ENCODE measurements at regions not wholly inside any gene's neighbourhood (a gene's known extent, or its start where the extent isn't known, plus 50 kb on each side); places are given as distances from the start of the nearest gene placed in this dataset.

- DNase-seq = peak in 1 of 3 experiments; percentile 32
Observed at GRCh38 chr9:13587571-13587970, 308.1 kb upstream of the MPDZ start.

- DNase-seq = peak in 1 of 3 experiments; percentile 14
Observed at GRCh38 chr9:13586587-13587374, 307.3 kb upstream of the MPDZ start.

- no peak for DNase-seq
Observed at GRCh38 chr9:13580760-13581159, 301.3 kb upstream of the MPDZ start.

- DNase-seq = no peak
Observed at GRCh38 chr9:13580131-13580530, 300.6 kb upstream of the MPDZ start.

GRCh38 chr9:13576101-13576500, 296.6 kb upstream of the MPDZ start:
- no peak for DNase-seq

GRCh38 chr9:13575558-13575957, 296.1 kb upstream of the MPDZ start:
- no peak for DNase-seq

- DNase-seq = no peak
Observed at GRCh38 chr9:13570068-13570974, 290.8 kb upstream of the MPDZ start.

GRCh38 chr9:13569602-13570067, 290.1 kb upstream of the MPDZ start:
- no peak for DNase-seq

- peak in 2 of 3 experiments; percentile 16 to 32 for DNase-seq
Observed at GRCh38 chr9:13568841-13569601, 289.5 kb upstream of the MPDZ start.

- no peak for DNase-seq
Observed at GRCh38 chr9:13568405-13568804, 288.9 kb upstream of the MPDZ start.

GRCh38 chr9:13567833-13568232, 288.3 kb upstream of the MPDZ start:
- no peak for DNase-seq

- no peak for DNase-seq
Observed at GRCh38 chr9:13557746-13558145, 278.3 kb upstream of the MPDZ start.

- no peak for DNase-seq
Observed at GRCh38 chr9:13556656-13557055, 277.2 kb upstream of the MPDZ start.

- DNase-seq = no peak
Observed at GRCh38 chr9:13555989-13556500, 276.6 kb upstream of the MPDZ start.

- DNase-seq = no peak
Observed at GRCh38 chr9:13555516-13555915, 276.0 kb upstream of the MPDZ start.

GRCh38 chr9:13554626-13555025, 275.1 kb upstream of the MPDZ start:
- DNase-seq = no peak

GRCh38 chr9:13552606-13553215, 273.2 kb upstream of the MPDZ start:
- peak in 1 of 3 experiments; percentile 2 for DNase-seq

- DNase-seq = no peak
Observed at GRCh38 chr9:13550519-13550918, 271.0 kb upstream of the MPDZ start.

- DNase-seq = no peak
Observed at GRCh38 chr9:13548535-13548934, 269.0 kb upstream of the MPDZ start.

- DNase-seq = no peak
Observed at GRCh38 chr9:13535141-13535540, 255.6 kb upstream of the MPDZ start.

- DNase-seq = no peak
Observed at GRCh38 chr9:13534006-13534405, 254.5 kb upstream of the MPDZ start.

- DNase-seq = no peak
Observed at GRCh38 chr9:13532407-13532806, 252.9 kb upstream of the MPDZ start.

Measured in NCI-H1417 (cell line).